GM08714 (cell line): ENCODE measurements at regions not wholly inside any gene's neighbourhood (a gene's known extent, or its start where the extent isn't known, plus 50 kb on each side); places are given as distances from the start of the nearest gene placed in this dataset.
"Not testable (repeated sequence)": the region's sequence is repeated elsewhere in the genome, so short reads cannot be mapped to it uniquely, and the experiment has no call there.

Experiments used
- H3K4me3 ChIP-seq: fragments of 200-500 bp; sonication (Bioruptor generic); 2 replicates; pipeline ENCODE4 v1.5.1; 2014; ENCODE audit warnings: mild to moderate bottlenecking, low read length, inconsistent platforms
- ZNF274 ChIP-seq: IDR thresholded peaks from 2 replicates; pipeline ENCODE4 v1.6.1; 2012; ENCODE audit warnings: mild to moderate bottlenecking, low read depth, low read length

- TF ChIP-seq ZNF274: no peak
- no peak overlapping the region for H3K4me3 ChIP-seq
Measured at GRCh38 chr10:62979921-62980320, 153.2 kb upstream of the NRBF2 start.

- no peak for TF ChIP-seq ZNF274
- H3K4me3 ChIP-seq: no peak overlapping the region
Measured at GRCh38 chr10:62978482-62978881, 154.6 kb upstream of the NRBF2 start.

- H3K4me3 ChIP-seq: not testable (repeated sequence)
Measured at GRCh38 chr10:62974795-62975194, 158.3 kb upstream of the NRBF2 start.

GRCh38 chr10:62972103-62972502 is 155.9 kb upstream of the EGR2 start:
- no peak for TF ChIP-seq ZNF274
- no peak overlapping the region for H3K4me3 ChIP-seq

GRCh38 chr10:62964026-62964425 is 147.9 kb upstream of the EGR2 start:
- no peak overlapping the region for H3K4me3 ChIP-seq
- no peak for TF ChIP-seq ZNF274

GRCh38 chr10:62961951-62962523 is 145.9 kb upstream of the EGR2 start:
- TF ChIP-seq ZNF274: no peak
- no peak overlapping the region for H3K4me3 ChIP-seq

- H3K4me3 ChIP-seq: no peak overlapping the region
- no peak for TF ChIP-seq ZNF274
Measured at GRCh38 chr10:62960416-62960815, 144.2 kb upstream of the EGR2 start.

- no peak for TF ChIP-seq ZNF274
- H3K4me3 ChIP-seq: no peak overlapping the region
Measured at GRCh38 chr10:62959553-62959952, 143.4 kb upstream of the EGR2 start.

GRCh38 chr10:62958980-62959379 is 142.8 kb upstream of the EGR2 start:
- no peak for TF ChIP-seq ZNF274
- no peak overlapping the region for H3K4me3 ChIP-seq

- no peak overlapping the region for H3K4me3 ChIP-seq
- no peak for TF ChIP-seq ZNF274
Measured at GRCh38 chr10:62946278-62946677, 130.1 kb upstream of the EGR2 start.

- TF ChIP-seq ZNF274: no peak
- no peak overlapping the region for H3K4me3 ChIP-seq
Measured at GRCh38 chr10:62939698-62940097, 123.5 kb upstream of the EGR2 start.

- H3K4me3 ChIP-seq: no peak overlapping the region
- no peak for TF ChIP-seq ZNF274
Measured at GRCh38 chr10:62938672-62939071, 122.5 kb upstream of the EGR2 start.

- H3K4me3 ChIP-seq: no peak overlapping the region
- TF ChIP-seq ZNF274: no peak
Measured at GRCh38 chr10:62937674-62938073, 121.5 kb upstream of the EGR2 start.

GRCh38 chr10:62935022-62935421 is 118.9 kb upstream of the EGR2 start:
- no peak overlapping the region for H3K4me3 ChIP-seq
- no peak for TF ChIP-seq ZNF274

- no peak overlapping the region for H3K4me3 ChIP-seq
- TF ChIP-seq ZNF274: no peak
Measured at GRCh38 chr10:62934258-62934657, 118.1 kb upstream of the EGR2 start.

GRCh38 chr10:62928763-62929162 is 112.6 kb upstream of the EGR2 start:
- H3K4me3 ChIP-seq: not testable (repeated sequence)

- no peak overlapping the region for H3K4me3 ChIP-seq
- TF ChIP-seq ZNF274: no peak
Measured at GRCh38 chr10:62926407-62926806, 110.2 kb upstream of the EGR2 start.

- no peak overlapping the region for H3K4me3 ChIP-seq
- no peak for TF ChIP-seq ZNF274
Measured at GRCh38 chr10:62924344-62924748, 108.2 kb upstream of the EGR2 start.
